ENCODE measurements at regions not wholly inside any gene's neighbourhood (a gene's known extent, or its start where the extent isn't known, plus 50 kb on each side); places are given as distances from the start of the nearest gene placed in this dataset.
A peak's percentile ranks its signal among the peaks of the same experiment; 100 is the strongest.
"Not testable (repeated sequence)": the region's sequence is repeated elsewhere in the genome, so short reads cannot be mapped to it uniquely, and the experiment has no call there.

DNA sequence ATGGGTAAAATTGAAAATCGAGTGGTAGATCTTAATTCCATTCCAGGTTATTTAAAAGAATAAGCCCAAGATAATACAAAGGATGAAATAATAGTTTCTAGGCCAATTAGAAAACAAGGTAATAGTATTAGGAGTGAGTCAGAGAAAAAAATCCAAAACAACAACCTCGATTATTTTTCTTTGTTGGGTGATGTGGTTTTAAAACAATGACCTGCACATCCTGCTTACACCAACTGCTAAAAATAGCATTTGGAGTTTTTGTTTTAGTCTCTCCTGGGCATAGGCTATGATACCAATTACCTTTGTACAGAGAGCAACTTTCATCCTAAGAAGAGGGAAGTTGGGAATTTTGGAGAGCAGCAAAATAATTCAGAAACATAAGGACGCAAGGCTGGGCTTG is 101.7 kb upstream of the MYO10 start:
- no peak for DNase-seq

DNA sequence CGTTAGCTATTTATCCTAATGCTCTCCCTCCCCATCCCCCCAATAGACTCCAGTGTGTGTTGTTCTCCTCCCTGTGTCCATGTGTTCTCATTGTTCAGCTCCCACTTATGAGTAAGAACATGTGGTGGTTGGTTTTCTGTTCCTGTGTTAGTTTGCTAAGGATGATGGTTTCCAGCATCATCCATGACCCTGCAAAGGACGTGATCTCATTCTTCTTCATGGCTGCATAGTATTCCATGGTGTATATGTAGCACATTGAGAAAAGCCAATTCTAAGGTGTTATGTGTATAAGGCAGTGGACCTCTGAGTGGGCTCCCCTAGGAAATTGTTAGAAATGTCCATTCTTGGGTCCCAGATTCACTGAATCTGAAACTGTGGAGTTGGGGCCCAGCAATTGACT is 103.1 kb upstream of the MYO10 start:
- no peak for DNase-seq

DNA sequence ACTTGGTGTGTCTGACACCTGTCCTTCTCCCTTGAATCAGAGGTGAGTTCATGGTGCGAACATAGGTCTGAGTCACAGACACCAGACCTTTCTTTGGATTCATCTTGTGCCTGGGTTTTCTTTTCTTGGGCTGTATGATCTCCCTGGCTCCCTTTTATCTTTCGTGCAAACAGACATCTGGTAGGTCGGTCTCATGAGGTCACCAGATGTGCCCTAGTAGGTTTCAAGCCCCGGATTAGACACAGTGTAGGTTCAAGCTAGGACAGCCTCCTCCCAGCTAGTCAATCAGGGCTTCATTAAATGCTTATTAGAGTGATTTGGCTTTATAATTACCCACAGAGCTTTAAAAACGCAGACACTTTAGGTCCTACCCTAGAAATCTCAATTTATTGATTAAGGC is 106.0 kb upstream of the MYO10 start:
- no peak for DNase-seq

GRCh38 chr5:17046320-17046719 is 110.2 kb upstream of the MYO10 start:
- DNase-seq: no peak

- DNase-seq: no peak
Observed at GRCh38 chr5:17050236-17050635, 114.1 kb upstream of the MYO10 start.

- DNase-seq: no peak
Observed at GRCh38 chr5:17054911-17055310, 118.8 kb upstream of the MYO10 start.

DNA sequence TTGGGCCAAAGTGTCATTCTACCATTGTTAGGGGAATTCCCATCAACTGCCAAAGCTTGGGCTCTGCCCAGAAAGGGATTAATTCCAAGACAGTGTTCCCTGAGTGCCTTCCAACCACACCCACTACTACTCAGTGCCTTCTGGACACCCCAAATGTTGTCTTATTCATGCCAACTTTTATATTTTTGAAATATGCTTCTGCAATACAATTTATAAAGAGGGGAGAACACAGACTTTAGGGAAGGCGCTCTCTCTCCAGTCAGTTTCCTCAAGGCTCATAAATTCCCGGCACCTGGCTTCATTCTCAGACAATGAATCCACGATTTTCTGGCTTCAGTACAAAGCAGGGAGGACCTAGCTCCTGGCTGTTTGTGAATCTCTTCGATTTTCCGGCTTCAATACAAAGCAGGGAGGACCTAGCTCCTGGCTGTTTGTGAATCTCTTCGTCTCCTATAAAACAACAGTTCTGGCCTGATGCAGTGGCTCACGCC is 120.1 kb upstream of the MYO10 start:
- DNase-seq: no peak

GRCh38 chr5:17058438-17058837 is 122.3 kb upstream of the MYO10 start:
- no peak for DNase-seq

GRCh38 chr5:17061973-17062470 is 125.9 kb upstream of the MYO10 start:
- DNase-seq: peak in 1 of 2 donors; percentile 16

- not testable (repeated sequence) for DNase-seq
Observed at GRCh38 chr5:17062741-17063140, 126.7 kb upstream of the MYO10 start.

DNA sequence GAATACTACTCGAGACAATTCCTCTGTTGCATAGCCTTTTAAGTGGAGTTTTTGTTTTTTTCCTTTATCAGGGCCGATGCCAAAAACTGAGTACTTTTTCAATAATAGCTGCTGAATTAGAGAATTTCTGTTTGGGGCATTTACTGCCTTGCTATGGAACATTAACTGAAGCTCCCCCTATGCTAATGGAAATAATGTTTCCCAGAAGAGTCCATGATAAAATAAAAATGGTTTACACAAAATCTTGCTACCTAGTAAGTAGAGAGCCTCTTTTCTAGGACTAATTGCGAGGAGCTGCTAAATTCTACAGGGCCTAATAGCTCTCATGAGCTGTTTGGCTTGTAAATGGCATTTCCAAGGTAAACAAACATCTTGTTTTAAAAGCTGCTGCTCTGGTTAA is 128.2 kb upstream of the MYO10 start:
- DNase-seq: no peak

DNA sequence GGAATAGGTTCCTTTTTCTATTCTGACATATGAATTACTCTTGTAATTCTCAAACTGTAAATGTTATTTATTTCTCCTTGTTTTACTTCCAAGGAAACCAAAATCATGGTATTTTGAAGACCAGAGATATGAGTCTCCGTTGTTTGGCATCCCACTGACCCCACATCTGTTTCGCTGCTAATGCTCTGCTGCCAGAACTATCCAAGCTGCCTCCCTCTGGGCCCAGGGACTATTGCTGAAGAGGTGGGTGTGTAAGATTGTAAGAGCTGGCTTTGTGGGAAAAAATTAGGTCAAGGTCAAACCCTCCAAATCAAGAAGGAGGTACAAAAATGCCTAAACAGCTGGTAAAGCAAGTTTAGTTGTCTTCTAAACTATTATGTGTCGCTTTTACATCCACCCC is 129.4 kb upstream of the MYO10 start:
- no peak for DNase-seq

DNA sequence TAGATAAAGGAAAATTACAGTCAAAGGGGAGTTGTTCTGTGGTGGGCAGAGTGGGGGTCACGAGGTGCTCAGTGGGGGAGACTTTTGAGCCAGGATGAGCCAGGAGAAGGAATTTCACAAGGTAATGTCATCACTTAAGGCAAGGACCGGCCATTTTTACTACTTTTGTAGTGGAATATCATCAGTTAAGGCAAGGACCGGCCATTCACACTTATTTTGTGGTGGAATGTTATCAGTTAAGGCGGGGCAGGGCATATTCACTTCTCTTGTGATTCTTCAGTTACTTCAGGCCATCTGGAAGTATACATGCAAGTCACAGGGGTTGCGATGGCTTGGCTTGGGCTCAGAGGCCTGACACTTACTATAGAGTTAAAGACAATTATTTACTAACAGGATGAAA is 129.9 kb upstream of the MYO10 start:
- DNase-seq: not testable (repeated sequence)

DNA sequence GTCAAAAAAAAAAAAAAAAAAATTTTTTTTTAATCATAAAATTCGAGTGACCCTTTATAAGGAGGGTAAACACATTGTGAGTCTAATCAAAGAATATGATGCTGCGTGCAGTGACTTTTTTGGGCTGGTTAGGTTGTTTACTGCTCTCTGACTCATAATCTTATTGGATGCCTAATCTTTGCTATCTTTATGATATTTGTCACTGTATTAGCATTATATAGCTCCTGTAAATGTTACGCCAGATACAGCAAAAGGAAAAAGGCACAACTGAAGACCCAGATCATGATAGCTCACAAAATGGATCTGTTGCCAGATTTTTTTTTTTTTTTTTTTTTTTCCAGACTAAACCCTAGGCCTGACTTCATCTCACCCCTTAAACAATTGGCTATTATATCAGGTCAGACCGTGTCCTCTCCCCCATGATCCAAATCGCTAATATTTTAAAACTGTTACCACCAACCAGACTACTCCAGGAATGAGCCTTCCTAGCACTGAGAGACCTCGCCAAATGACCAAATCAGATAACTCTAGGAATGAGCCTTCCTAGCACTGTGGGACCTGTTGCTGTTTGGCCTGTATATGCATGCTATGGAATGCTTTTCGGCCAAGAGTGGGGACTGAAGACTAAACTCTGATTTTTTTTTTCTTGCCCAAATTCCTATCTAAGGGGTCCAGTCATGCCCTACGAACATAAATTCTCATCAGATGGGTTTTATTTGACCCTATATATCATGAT is 131.7 kb upstream of the MYO10 start:
- no peak for DNase-seq

DNA sequence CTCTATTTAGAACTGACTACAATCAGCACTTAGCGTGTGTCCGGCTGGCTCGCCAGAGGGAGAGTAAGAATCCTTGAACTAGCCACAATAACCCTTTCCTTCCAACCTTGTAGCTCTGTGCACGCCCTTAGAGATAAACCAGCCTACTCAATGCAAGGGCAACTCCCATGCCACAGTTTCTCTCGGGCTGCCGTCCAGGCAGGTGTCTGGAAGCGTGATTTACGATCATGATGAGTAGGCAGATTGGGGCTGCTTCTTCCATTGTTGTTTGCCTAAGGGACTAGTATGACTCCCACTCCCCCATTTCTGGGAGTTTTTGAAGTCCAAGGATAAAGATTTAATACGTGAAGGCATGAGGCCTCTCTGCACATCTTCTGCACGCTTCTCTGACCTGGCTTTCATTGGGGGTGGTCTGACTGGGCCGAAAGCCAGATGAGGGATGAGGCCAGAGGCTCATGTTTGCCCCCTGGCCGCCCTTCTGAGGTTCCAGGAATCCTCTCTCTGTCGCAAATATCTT is 134.0 kb upstream of the MYO10 start:
- DNase-seq: peak in 1 of 2 donors; percentile 34

DNA sequence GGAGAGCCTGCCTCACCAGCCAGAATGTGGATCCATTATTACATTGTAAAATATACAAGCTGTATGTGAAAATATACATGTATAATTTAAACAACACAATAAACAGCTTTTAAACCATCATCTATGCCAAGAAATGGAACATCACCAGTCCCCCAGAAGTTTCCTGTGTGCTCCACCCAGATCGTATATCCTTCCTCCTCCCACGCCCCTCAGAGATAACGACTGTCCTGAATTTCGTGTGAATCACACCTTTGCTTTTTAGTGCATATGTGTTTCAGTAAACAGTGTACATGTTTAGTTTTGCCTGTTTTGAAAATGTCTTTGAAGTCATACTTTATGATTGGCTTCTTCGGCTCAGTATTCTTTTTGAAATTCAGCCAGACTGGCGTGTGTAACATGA is 134.6 kb upstream of the MYO10 start:
- DNase-seq: peak in 1 of 2 donors; percentile 59

DNA sequence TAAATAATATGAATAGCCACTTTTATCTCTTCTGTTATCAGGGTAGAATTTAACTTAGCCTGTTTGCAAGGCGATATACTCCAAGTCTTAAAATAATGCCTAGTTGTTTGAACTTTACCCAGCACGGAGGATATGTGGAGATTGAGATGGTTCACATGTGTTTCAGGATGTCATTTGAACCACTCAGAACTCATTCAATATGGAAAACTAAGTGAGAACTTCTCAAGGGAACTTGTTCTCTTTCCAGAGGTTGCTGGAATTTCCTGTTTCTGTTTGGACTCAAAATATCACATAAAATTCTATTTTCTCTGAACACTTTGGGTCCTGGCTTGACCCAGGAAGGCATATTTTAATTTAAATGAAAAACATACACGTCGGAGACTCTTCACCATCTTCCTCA is 139.1 kb upstream of the MYO10 start:
- no peak for DNase-seq

DNA sequence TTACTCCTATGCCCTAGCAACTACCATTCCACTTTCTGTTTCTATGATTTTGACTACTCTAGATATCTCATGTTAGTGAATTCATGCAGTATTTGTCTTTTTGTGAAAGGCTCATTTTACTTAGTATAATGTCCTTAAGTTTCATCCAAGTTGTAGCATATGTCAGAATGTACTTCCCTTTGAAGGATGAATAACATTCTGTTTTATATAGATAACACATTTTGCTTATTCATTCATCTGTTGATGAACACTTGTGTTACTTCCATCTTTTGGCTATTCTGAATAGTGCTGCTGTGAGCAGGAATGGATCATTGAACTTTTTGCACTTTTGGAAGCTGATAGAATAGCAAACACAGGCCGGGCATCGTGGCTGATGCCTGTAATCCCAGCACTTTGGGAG is 140.2 kb upstream of the MYO10 start:
- peak in 1 of 2 donors; percentile 43 for DNase-seq

DNA sequence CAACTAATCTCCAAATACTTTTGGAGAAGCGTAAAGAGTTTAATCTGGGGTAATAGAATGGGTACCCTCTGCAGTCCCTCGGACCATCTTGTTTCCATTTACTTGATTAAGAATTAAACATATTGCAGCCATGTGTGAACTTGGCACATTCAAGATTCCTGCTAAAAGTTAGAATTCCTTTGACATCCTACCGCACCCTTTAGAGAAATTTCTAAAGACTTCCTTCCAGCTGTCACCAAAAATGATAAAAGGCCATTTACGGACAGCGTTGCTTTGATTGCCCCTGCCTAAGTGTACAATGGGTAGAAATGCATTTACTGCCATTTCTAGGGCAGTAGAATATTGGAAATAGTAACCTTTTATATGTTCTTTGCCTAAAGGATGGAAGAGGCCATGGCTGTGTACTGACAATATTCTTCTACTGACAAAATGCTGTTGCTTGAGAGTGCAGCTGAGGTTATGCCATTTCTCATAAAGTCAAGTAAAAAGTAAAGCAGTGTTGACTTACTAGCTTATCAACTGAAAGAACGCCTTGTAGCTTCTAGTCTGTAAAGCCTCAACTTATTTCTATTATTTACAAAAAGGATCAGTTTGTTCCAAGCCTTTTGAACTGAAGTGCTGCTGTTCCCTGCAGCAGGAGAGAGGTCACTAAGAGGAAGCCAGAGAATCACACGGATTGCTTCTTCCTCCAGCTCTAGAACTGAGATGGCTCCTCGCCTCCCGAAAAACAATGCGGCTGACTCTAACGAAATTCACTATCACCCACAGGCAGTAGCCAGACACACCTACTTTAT is 139.8 kb upstream of the BASP1 start:
- no peak for DNase-seq

- DNase-seq: peak in 1 of 2 donors; percentile 11
Observed at GRCh38 chr5:17079562-17079961, 137.9 kb upstream of the BASP1 start.

- DNase-seq: no peak
Observed at GRCh38 chr5:17080361-17080760, 137.1 kb upstream of the BASP1 start.

DNA sequence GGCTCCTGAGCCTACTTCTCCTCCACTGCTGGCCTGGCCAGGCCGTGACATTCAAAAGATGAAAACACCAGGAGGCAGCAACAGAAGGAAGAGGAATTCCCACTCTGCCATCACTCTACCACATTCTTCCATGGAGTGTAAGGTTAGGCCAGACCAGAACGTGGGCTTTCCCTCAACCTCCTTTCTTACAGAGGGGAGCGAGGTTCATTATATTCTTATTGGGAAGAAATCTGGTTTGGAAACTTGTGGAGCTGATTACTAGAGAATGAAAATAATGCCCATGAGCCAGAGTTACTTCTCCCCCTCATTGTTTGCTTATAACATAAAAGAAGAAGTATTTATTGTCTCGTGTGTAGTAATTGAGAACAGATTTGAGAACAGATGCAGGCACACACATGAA is 136.3 kb upstream of the BASP1 start:
- no peak for DNase-seq

DNA sequence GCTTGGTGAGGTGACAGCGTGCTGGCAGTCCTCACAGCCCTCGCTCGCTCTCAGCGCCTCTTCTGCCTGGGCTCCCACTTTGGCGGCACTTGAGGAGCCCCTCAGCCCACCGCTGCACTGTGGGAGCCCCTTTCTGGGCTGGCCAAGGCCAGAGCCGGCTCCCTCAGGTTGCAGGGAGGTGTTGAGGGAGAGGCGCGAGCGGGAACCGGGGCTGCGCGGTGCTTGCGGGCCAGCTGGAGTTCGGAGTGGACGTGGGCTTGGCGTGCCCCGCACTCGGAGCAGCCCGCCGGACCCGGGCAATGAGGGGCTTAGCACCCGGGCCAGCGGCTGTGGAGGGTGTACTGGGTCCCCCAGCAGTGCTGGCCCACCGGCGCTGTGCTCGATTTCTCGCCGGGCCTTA is 134.2 kb upstream of the BASP1 start:
- not testable (repeated sequence) for DNase-seq

- no peak for DNase-seq
Observed at GRCh38 chr5:17087035-17087434, 130.4 kb upstream of the BASP1 start.
